HPDE6-E6E7 (cell line): ENCODE measurements at regions not wholly inside any gene's neighbourhood (a gene's known extent, or its start where the extent isn't known, plus 50 kb on each side); places are given as distances from the start of the nearest gene placed in this dataset.
"Not testable (repeated sequence)": the region's sequence is repeated elsewhere in the genome, so short reads cannot be mapped to it uniquely, and the experiment has no call there.

Experiments
- DNase-seq: peaks from one replicate; pipeline ENCODE4 v3.0.0; 2011; ENCODE audit warnings: missing footprints; ENCODE audit errors: extremely low spot score

DNA sequence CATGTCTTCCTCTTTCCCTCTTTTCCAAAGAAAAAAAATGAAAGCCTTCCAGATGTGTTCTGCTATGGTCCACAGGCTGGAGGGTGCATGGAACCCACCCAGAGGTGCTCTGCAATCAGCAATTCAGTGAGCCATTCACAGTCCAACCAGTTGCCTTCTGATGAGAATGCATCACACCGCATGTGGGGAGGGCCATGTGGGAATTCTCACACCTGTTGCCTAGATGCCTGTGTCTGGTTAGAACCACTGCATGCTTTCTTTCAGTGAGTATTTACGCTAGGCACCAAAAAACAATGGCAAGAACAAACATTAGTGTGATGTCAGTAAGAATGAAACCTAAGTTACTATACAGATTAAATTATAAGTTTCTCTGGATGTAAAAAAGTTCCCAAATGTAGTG, 311.6 kb upstream of the CDYL start:
- DNase-seq: no peak

GRCh38 chr6:4463236-4463635, 313.0 kb upstream of the CDYL start:
- DNase-seq: no peak

DNA sequence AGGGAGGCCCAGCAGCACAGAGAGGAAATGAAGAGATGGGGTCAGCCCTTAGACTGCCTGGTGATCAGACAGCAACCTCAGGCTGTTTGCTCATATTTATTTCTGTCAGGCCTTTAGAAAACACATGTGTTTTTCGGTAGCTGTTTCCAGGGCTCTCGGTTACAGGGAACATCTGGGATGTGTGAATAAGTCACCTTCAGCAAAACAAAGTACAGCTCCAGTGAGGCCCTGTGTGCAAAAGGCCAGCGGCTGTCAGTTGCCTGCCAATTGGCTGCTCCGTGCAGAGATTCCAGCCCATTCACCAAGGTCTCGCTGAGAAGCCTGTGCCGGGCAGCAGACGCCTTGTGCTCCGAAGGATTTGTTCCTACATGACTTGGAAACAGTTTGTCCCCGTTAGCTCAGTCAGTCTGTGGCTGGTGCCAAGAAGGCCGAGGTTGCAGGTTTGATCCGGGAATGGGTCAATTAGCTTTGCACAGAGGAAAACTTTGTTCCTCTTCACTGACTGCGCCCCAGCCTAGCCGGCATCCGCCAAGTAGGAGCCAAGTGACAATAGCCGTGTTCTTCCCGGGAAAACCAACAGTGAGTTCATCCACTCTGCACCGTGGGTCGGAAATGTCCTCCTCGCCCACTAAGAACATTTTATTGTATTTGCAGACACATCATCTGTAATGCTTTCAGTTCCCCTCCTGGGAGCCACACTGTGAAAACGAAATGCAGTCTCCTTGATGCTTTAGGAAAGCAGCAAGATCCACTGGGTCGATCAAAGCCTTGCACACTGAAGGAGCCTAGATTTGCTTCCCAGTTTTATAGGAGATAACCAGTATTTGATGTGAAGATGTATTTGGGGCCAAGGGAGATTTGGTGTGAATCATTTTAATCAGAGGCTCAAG, 315.4 kb upstream of the CDYL start:
- DNase-seq: no peak

DNA sequence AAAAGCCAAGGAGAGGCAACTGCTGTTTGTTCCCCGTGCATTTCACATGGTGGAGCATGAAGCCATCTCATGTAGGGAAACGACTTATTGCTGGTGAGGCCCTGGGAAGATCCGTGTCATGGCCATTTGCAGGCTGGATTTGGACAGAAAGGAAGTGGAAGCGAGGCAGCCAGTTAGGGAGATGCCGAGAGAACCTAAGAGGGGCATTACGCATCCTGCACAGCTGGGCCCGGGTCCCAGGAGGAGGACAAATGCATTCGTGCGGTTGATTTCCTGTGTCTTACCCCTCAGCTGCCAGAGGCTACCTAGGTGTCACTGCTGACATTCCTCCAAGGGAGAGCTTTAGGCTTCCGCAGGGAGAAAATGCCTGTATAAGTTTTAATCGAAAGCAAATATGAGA, 316.2 kb upstream of the CDYL start:
- no peak for DNase-seq

DNA sequence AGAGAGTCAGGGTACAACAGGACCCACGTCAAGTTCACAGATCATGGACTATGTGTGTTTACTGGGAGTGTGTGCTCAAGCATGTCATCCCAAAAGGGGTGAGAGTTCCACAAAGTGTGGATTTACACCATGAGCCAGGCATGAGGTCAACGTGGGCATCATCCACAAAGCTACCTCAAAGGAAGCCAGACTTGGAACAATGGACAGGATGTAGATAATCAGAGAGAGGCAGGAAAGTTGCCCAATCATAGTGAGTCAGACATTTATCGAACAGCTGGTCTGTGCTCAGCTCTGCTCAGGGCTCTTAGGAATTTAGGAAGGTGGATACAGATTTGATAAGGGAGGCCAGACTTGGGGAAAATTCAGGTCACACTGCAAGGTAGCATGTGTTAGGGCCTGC, 317.2 kb upstream of the CDYL start:
- DNase-seq: peak; percentile 86

- no peak for DNase-seq
Observed at GRCh38 chr6:4451718-4452117, 316.3 kb upstream of the ECI2 start.

DNA sequence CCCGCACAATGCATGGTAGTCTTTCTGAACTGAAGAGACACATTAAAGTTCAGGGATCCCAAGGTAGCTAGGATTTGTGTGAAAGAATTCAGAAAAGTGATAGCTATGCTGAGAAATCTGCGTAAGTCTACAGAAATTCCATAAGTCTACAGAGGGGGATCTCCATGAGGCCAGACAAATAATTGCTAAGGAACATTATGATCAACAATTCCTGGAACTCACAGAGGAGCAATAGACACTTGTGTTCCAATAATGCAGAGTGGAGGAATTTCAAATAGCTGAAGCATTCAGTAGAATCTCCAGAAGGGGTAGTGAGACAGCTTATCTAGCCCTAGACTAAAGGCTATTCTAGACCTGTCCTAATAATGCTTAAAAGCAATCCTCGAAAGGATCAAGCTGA, 315.7 kb upstream of the ECI2 start:
- no peak for DNase-seq

DNA sequence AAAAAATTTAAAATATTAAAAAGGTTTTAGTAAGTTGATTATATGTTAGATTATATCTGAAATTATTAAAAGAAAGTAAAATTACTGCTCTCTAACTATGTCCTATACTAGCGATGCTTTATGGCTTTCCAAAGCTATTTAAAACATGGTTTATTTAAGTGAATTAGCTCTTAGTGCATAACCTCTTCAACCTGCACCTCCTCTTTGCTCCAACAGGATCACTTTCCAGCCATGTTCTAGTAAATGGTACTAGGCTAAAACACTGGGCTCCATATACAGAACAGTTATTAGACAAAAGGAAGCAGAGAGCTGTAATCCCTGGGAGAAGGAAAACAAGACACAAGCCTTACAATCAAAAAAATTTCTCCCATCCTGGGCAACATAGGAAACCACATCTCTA, 314.9 kb upstream of the ECI2 start:
- DNase-seq: no peak

GRCh38 chr6:4449409-4449808, 314.0 kb upstream of the ECI2 start:
- no peak for DNase-seq

GRCh38 chr6:4448841-4449240, 313.5 kb upstream of the ECI2 start:
- no peak for DNase-seq

DNA sequence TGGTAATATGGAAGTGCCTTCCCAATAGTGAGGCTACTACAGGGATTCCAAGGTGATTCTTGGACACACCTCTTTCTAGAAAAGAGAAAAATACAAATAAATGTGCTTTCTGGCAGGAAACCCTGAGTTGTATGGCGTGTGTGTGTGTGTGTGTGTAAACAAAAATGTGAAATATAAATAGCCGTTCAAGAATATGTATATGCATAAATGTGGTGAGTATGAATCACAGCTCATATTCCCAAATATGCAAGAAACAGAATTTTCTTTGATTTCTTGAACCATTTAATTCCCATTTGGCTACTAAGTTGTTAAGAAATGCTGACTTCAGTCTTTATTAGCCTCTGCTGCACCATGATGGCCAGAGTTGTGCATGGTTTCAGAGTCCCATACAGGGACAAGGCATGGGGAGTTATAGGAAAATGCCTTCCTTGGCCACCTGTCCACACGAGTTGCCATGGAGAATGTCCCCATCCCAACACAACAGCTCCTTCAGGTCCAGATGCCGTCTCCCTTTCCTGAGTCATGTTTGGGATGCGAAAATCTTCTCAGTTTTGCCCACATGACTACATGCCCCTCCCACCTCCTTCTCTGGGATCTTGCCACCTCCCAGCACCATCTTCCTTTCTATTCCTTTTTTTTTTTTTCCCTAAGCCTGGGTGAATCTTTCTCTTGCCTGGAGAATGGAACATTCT, 312.4 kb upstream of the ECI2 start:
- DNase-seq: no peak

DNA sequence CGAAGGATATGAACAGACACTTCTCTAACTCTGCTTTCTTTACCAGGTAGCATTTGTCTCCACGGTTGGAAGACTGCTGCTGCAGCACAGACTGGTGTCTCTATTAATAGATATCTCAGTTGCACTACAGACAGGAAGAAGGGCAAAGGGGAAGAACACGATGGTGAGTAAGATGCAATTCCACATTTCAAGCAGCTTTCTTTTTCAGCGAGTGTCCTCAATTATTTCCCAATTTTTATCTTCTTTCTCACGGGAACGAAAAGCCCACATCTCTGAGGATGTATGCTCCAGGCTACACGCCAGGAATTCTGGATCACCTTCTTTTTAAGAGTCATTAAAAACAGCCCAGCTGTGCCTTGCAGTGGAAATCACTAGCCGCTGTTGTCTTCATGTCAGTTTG, 311.6 kb upstream of the ECI2 start:
- no peak for DNase-seq

DNA sequence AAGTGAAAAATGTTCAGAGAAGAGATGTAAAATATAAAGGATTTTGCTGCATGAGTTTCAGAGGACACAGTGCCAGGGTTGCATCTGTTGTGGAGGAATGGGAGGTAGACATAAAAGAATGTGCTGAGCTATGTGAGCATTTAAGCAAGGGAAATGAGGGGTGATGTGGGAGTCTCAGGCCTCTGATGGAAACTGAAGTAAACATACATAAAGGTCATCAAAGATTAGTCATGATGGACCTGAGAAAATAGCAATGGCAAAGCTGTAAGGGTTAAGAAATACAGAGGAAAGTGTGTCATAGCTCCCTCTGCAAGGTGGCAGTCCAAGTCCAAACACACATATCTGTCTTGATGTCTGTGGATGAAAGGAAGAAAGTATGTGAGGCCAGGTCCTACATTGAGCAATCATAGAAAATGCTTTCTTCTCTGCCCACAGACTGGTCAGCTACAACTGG, 306.6 kb upstream of the ECI2 start:
- no peak for DNase-seq

DNA sequence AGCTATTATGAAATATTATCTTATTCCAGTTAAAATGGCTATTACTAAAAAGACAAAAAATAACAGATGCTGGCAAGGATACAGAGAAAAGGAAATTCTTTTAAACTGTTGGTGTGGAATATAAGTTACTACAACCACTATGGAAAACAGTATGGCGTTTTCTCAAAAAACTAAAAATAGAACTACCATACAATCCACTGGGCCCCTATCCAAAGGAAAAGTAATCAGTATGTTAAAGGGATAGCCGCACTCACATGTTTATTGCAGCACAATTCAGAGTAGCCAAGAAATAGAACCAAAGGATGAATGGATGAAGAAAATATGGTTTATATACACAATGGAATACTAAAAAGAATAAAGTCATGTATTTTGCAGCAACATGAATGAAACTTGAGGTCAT, 303.8 kb upstream of the ECI2 start:
- no peak for DNase-seq

- no peak for DNase-seq
Observed at GRCh38 chr6:4437342-4437741, 302.0 kb upstream of the ECI2 start.

- peak; percentile 16 for DNase-seq
Observed at GRCh38 chr6:4435981-4436445, 300.6 kb upstream of the ECI2 start.

DNA sequence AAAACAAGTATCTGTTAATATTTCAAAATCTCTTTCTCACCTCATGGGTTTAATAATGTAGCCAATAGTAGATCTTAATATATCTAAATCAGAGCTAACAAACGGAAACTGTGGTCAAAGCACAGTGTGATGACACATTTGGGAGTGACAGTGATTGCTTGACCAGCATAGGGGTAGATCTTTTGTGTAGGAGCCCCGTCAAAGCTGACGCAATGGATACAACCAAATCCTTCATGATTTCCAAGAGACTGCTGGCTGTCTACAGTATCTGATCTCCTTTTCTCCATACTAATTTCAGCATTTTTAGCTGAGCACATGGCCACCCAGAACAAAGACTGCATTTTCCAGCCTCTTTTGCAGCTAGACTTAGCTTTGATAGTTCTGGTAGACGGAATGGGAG, 299.3 kb upstream of the ECI2 start:
- DNase-seq: no peak

GRCh38 chr6:4433199-4433598, 297.8 kb upstream of the ECI2 start:
- DNase-seq: no peak

GRCh38 chr6:4426968-4427367, 291.6 kb upstream of the ECI2 start:
- DNase-seq: no peak

- no peak for DNase-seq
Observed at GRCh38 chr6:4421837-4422236, 286.5 kb upstream of the ECI2 start.

DNA sequence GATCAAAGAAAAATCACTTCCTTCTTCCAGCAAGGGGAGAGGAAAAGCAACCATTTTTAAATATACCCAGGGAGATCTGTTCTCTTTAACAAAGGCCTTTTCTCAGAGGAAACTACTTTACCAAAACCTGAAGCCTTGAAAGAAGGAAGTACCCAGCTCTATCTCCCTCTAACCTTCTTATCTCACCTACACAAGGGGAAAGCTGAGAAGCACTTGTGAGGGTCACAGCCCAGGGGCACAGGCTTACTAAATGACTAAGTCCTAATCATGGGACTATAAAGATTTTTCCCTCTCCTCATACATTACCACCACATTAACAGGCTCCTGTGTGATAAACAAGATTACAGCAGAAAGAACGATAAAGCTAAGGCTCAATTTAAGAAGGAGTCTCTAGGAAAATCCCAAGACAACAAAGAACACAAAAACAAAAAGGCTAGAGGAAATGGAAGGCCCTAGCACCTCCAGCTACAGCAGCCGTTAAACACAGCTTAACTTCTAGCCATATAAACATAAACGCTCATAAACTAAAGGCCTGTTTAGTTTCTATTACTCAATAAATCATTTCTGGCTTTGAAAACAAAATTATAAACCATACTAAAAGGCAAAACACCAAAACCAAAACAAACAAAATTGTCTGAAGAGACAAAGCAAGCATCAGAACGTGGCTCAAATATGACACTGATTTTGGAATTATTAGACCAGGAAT, 284.9 kb upstream of the ECI2 start:
- DNase-seq: no peak

DNA sequence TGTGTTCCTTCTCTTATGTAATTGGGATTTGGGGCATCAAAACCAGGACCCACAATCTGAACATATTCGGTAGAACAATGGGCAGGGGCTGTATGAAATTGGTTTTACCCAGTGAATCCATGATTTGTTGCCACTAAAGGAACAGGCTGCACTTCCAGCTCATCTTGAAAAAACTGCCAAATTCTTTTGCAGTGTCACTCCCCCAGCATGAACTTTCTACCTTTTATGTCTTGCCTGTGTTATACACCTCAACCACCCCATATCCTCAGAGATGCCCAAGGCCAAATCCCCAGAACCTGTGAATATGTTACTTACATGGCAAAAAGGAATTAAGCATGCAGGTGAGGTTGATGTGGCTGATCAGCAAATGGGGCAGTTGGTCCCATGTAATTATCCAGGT, 280.2 kb upstream of the ECI2 start:
- no peak for DNase-seq

DNA sequence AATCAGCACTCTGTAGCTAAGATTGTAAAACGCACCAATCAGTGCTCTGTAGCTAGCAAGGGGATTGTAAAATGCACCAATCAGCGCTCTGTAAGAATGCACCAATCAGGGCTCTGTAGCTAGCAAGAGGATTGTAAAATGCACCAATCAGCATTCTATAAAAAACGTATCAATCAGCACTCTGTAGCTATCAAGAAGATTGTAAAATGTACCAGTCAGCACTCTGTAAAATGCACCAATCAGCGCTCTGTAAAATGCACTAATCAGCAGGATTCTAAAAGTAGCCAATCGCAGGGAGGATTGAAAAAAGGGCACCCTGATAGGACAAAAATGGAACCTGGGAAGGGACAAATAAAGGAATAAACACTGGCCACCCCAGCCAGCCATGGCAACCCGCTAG, 278.7 kb upstream of the ECI2 start:
- DNase-seq: not testable (repeated sequence)
